Activated CD8-positive, alpha-beta memory T cell treated with anti-CD3 and anti-CD28 coated beads, Interleukin-2, amount 50 U/mL, for 48 hours (primary cell): ENCODE measurements at regions not wholly inside any gene's neighbourhood (a gene's known extent, or its start where the extent isn't known, plus 50 kb on each side); places are given as distances from the start of the nearest gene placed in this dataset.

Experiments used
- DNase-seq: peaks from one replicate; pipeline ENCODE4 v3.0.0-alpha.2; 2020

DNA sequence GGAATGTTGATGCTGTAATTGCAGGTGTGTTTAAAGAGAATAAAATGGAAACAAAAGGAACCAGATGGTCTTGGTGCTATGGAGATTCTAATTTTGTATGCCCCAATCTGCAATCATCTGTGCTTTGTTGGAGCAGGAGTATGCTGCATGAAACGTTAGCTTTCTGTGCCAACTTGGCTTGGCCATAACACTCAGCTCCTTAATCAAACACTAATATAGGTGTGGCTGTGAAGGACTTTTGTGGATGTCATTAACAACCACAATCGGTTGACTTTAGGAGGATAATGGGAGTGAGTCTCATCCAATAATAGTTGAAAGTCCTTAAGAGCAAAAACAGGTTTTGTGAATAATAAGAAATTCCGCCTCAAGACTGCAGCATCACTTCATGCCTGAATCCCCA is 399.2 kb downstream of the NLGN4X start:
- no peak for DNase-seq

DNA sequence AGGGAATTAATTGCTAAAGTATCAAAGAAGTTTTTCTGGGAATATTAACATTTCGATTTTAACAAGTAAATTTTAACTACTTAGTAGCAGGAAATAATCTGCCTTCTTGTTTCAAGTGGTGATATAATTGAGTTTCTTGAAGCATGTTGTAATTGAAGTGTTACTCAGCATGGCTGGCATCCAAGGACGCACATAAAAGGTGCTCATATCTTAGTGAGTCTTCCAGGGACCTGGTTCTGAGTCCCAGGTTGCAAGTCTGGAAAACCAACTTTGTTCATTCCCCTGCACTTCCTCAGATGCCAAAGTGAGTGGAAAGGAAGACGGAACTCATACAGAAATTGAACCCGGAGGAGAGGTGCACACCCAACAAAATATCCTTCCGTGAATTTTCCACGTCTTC is 399.6 kb downstream of the NLGN4X start:
- no peak for DNase-seq

- DNase-seq: no peak
These were observed 404.8 kb downstream of the NLGN4X start for GRCh38 chrX:5823903-5824302.

- no peak for DNase-seq
These were observed 418.0 kb downstream of the NLGN4X start for GRCh38 chrX:5810636-5811035.

DNA sequence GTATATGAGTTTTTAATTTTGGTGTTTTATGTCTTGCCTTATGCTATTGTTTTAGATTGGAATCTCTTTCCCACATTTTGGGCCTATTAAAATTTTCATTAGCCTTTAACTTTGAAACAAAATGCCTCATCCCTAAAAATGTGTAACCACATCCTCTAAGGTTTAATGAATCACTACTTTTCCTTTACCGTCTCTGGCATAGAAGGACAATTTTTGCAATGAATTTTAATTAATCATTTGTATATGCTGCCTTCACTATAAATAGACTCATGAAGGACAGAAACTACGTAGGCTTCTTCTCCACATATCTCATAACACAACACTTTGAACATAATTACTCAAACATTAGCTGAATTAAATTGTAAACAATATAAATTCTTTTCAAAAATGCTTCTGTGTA is 421.5 kb downstream of the NLGN4X start:
- DNase-seq: no peak

GRCh38 chrX:5802391-5802790 is 426.3 kb downstream of the NLGN4X start:
- no peak for DNase-seq

DNA sequence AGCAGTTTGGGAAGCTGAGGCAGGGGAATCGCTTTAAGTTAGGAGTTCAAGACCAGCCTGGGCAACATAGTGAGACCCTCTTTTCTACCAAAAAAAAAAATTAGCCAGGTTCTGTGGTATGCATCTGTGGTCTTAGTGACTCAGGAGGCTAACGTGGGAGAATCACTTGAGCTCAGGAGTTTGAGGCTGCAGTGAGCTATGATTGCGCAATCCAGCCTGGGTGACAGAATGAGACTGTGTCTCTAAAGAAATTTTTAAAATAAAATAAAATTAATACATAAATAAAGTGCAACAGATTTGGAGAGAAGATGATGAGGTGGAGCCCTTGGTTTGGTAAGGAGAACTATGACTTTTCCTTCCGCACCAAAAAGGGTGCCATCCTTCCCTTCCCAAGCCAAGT is 436.9 kb downstream of the NLGN4X start:
- no peak for DNase-seq

GRCh38 chrX:5788910-5789309 is 439.8 kb downstream of the NLGN4X start:
- DNase-seq: no peak

GRCh38 chrX:5780821-5781220 is 447.8 kb downstream of the NLGN4X start:
- no peak for DNase-seq

DNA sequence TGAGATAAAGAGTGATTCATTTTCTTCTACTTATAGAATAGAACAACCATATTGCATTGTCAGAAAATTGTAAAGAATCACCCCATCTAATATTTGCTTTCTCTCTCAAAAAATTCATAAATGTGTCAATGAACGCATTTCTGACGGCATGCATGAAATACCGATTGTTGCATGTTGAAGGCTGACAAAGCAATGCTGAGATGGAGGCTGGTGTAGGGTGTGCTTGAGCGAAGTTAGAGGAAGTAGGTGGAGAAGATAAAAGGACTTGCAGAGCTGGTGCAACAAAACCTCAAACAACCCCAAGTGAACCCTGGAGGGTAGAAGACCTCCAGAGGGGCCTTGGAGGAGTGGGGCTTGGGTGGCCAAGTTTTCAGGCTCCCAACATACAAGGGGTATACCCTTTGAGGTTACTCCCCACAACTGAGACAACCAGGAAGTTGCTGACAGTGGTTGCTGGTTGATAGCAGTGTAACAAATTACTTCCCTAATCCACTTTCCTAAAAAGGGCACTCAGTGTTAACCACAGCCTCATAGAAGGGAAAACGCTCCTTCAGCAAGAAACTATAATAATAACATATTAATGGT is 452.7 kb downstream of the NLGN4X start:
- no peak for DNase-seq

GRCh38 chrX:5774446-5774845 is 454.2 kb downstream of the NLGN4X start:
- DNase-seq: no peak

- DNase-seq: no peak
These were observed 457.2 kb downstream of the NLGN4X start for GRCh38 chrX:5771441-5771840.

- no peak for DNase-seq
These were observed 472.1 kb downstream of the NLGN4X start for GRCh38 chrX:5756616-5757015.

GRCh38 chrX:5753291-5753690 is 475.4 kb downstream of the NLGN4X start:
- DNase-seq: no peak

DNA sequence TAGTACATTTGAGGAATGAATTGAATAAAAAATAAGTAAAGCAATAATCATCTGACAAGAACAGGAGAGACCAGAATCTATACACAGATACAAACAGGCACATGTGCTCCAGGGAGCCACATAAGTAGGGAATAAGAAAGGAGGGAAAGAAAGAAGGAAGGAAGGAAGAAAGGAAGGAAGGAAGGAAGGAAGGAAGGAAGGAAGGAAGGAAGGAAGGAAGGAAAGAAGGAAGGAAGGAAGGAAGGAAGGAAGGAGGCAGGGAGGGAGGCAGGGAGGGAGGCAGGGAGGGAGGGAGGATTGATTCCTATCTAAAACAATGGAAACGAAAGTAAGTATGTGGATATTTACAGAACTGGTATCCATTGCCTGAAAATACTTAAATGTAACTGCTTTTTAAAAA is 475.8 kb downstream of the NLGN4X start:
- no peak for DNase-seq

- DNase-seq: no peak
These were observed 480.0 kb downstream of the NLGN4X start for GRCh38 chrX:5748586-5749150.

DNA sequence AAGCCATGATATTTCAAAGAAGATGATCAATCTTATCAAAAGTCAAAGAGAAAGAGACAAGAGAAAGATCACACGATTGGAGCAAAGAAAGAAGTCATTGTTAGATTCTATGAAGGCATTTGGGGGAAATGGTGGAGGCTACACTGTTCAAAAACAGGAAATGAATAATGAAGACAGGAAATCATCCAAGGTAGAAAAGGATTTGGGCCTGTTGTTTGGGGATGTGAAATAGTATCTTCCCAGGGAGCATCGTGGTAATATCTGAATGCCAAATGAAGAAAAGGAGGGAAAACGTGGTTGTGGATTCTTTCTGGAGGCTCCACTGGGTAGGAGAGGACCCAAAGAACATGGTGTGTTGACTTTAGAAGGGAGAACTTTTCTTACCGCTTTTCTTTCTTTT is 482.4 kb downstream of the NLGN4X start:
- no peak for DNase-seq

DNA sequence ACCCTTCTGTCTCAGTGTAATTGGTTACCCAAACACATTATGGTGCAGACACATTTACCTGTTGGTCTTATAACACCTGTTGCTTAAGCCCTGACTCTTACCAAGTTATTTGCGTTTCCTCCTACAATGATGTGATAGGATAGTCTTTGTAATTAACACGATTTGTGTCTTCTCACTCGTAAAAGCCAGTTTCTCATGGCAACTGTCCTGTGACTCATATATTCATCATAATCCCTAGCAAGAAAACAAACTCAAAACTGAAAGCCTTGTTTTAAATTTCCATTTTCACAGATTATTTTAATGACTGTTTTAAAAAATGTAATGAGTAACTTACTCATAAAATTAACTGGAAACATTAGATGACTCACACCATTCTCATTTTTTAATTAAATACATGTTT is 495.2 kb downstream of the NLGN4X start:
- no peak for DNase-seq

DNA sequence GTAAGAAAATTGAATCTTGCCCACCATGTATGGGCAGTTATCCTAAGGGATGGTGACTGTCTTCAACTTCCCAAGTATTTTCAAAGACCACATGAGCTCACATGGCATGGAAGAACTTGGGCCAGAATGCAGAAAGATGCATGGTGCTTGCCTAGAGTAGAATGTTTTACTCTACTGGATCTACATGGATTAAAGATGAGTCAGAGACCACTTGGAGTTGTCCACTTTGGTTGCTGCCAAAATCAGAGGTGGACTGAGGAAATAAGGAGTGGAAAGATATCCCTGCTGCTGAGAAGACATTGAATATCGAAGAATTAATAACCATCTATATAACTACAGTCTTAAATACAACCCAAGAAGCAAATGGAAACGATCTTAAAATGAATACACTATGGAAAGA is 498.1 kb downstream of the NLGN4X start:
- DNase-seq: no peak

- no peak for DNase-seq
These were observed 502.4 kb downstream of the NLGN4X start for GRCh38 chrX:5726224-5726623.

GRCh38 chrX:5724123-5724522 is 504.5 kb downstream of the NLGN4X start:
- DNase-seq: no peak

DNA sequence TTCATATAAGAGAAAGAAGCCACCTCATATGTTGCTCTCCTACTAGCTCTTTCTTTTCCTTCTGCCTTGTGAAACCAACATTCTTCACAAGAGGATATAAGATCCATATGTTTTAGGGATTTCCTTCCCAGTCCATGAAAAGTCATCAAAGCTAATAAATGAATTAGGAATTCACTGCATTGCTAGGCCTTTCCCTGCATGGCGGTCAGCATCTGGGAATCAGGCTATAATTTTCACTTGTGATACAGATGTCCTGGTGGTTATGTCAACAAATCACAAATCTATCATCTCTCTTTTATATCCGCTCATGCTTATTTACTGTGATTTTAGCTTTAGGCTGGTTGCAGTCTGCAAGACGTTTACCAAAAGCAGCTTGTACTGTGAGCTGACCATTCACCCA is 510.0 kb downstream of the NLGN4X start:
- DNase-seq: no peak

- DNase-seq: no peak
These were observed 512.0 kb downstream of the NLGN4X start for GRCh38 chrX:5716666-5717065.

- no peak for DNase-seq
These were observed 520.4 kb downstream of the NLGN4X start for GRCh38 chrX:5708251-5708650.

- DNase-seq: no peak
These were observed 525.8 kb downstream of the NLGN4X start for GRCh38 chrX:5702890-5703289.

DNA sequence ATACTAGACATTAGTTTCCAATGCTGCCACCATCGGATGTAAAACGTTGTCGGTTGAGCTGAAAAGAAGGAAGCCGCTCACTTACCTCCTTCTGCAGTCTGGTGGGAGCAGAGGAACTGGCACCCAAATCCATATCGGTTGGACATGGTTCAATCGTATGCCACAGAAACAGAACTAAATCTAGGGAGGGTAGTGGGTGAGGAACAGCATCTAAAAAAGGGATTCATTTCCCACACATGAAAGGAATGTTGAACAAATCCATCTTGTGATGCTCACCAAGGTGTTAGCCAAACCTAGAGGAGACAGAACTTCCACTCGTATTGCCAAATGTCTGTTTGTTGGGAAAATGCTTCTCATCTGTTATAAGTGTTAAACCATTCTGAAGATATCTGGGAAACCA is 532.7 kb downstream of the NLGN4X start:
- no peak for DNase-seq
